Naive B cell (primary cell): ENCODE measurements at regions not wholly inside any gene's neighbourhood (a gene's known extent, or its start where the extent isn't known, plus 50 kb on each side); places are given as distances from the start of the nearest gene placed in this dataset.
"Not testable (repeated sequence)": the region's sequence is repeated elsewhere in the genome, so short reads cannot be mapped to it uniquely, and the experiment has no call there.

Source experiments
- ATAC-seq, 2 donors: fragments of 150-1000 bp; cut with Tn5 transposase; 2 replicates each; pipeline ENCODE4 v1.10.0; 2021; ENCODE audit warnings: low read depth in 2 of 2, mild to moderate bottlenecking in 2 of 2, moderate library complexity in 2 of 2
- DNase-seq: peaks from one replicate; pipeline ENCODE4 v3.0.0; 2022
- H3K27ac Mint-ChIP-seq, 6 donors: one replicate each; pipeline ENCODE4 v1.8.0; 2020 to 2022; ENCODE audit warnings: mild to moderate bottlenecking in 6 of 6, mixed read lengths in 6 of 6, moderate library complexity in 5 of 6, inconsistent platforms in 2 of 6
- H3K27me3 Mint-ChIP-seq, 3 donors: one replicate each; pipeline ENCODE4 v1.8.0; 2021 to 2022; ENCODE audit warnings: mixed read lengths in 3 of 3, mild to moderate bottlenecking in 1 of 3
- H3K36me3 Mint-ChIP-seq, 2 donors: one replicate each; pipeline ENCODE4 v1.8.0; 2020 to 2022; ENCODE audit warnings: mixed read lengths in 2 of 2, inconsistent platforms in 1 of 2, mild to moderate bottlenecking in 1 of 2
- H3K4me1 Mint-ChIP-seq, 3 donors: one replicate each; pipeline ENCODE4 v1.8.0; 2020 to 2022; ENCODE audit warnings: mixed read lengths in 3 of 3, inconsistent platforms in 1 of 3, mild to moderate bottlenecking in 1 of 3, moderate library complexity in 1 of 3
- H3K4me3 Mint-ChIP-seq, 8 donors: one replicate each; pipeline ENCODE4 v1.8.0; 2020 to 2022; ENCODE audit warnings: mild to moderate bottlenecking in 8 of 8, mixed read lengths in 8 of 8, moderate library complexity in 8 of 8, inconsistent platforms in 2 of 8
- H3K9me3 Mint-ChIP-seq, 7 donors: one replicate each; pipeline ENCODE4 v1.8.0; 2020 to 2022; ENCODE audit warnings: mixed read lengths in 7 of 7, mild to moderate bottlenecking in 5 of 7, inconsistent platforms in 2 of 7, moderate library complexity in 1 of 7

DNA sequence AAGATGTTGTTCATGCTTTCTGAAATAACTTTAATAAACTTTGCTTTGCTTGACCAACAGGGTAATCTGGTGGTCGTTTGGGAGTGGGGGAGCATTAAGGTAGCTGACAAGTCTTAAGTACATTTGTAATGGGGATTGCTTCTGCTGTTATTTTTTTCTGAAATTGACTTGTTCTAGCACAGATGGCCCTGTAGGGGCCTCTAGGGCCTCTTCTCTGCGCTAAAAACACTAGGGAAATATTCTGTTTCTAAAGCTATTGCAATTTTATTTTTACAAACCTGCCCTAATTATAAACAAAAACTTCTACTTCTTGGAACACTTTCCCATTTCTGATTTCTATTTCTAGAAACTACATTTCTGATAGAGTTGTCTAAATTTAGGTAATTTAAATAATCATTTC lies 191.3 kb upstream of the KCNJ3 start:
- Mint-ChIP-seq H3K4me1 (no peaks in the 10 kb centered on the region), H3K27me3 (no peaks in the 10 kb centered on the region), H3K9me3 (peaks cover 0 to 6% (median 4%) of the 10 kb centered on the region in 7 donors), H3K27ac (no peak overlapping the region), H3K4me3 (no peak overlapping the region), H3K36me3 (no peaks in the 10 kb centered on the region)
- ATAC-seq (no peak), DNase-seq (no peak)

GRCh38 chr2:154518872-154519271 lies 179.6 kb upstream of the KCNJ3 start:
- Mint-ChIP-seq H3K9me3 (peaks cover 0 to 7% (median 4%) of the 10 kb centered on the region in 7 donors), H3K4me1 (no peaks in the 10 kb centered on the region), H3K27me3 (no peaks in the 10 kb centered on the region), H3K27ac (no peak overlapping the region), H3K36me3 (no peaks in the 10 kb centered on the region), H3K4me3 (no peak overlapping the region)
- DNase-seq (no peak), ATAC-seq (no peak)

DNA sequence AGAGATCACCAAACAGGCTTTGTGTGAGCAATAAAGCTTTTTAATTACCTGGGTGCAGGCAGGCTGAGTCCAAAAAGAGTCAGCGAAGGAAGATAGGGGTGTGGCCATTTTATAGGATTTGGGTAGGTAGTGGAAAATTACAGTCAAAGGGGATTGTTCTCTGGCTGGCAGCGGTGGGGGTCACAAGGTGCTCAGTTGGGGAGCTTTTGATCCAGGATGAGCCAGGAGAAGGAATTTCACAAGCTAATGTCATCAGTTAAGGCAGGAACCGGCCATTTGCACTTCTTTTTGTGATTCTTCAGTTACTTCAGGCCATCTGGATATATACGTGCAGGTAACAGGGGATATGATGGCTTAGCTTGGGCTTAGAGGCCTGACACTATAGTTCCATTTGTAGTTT lies 177.5 kb upstream of the KCNJ3 start:
- not testable (repeated sequence) for H3K27me3 Mint-ChIP-seq, H3K4me3 Mint-ChIP-seq, H3K36me3 Mint-ChIP-seq, DNase-seq, ATAC-seq, H3K4me1 Mint-ChIP-seq
- peak overlapping the region in 1 of 6 donors; percentile 1 for H3K27ac Mint-ChIP-seq
- H3K9me3 Mint-ChIP-seq: peaks cover 0 to 11% (median 3%) of the 10 kb centered on the region in 7 donors

DNA sequence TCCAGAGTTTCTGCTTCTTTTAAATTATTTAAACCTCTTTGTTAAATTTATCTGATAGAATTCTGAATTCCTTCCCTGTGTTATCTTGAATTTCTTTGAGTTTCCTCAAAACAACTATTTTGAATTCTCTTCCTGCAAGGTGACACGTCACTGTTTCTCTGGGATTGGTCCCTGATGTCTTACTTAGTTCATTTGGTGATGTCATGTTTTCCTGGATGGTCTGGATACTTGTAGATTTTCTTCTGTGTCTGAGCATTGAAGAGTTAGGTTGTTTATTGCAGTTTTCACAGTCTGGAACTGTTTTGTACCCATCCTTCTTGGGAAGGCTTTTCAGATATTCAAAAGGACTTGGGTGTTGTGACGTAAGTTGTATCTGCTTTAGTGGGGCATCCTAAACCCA lies 172.3 kb upstream of the KCNJ3 start:
- H3K4me3 Mint-ChIP-seq: no peak overlapping the region
- H3K9me3 Mint-ChIP-seq: peaks cover 0 to 8% (median 2%) of the 10 kb centered on the region in 7 donors
- no peak overlapping the region for H3K27ac Mint-ChIP-seq
- no peak for DNase-seq
- H3K36me3 Mint-ChIP-seq: no peaks in the 10 kb centered on the region
- H3K27me3 Mint-ChIP-seq: no peaks in the 10 kb centered on the region
- no peak for ATAC-seq
- no peaks in the 10 kb centered on the region for H3K4me1 Mint-ChIP-seq

DNA sequence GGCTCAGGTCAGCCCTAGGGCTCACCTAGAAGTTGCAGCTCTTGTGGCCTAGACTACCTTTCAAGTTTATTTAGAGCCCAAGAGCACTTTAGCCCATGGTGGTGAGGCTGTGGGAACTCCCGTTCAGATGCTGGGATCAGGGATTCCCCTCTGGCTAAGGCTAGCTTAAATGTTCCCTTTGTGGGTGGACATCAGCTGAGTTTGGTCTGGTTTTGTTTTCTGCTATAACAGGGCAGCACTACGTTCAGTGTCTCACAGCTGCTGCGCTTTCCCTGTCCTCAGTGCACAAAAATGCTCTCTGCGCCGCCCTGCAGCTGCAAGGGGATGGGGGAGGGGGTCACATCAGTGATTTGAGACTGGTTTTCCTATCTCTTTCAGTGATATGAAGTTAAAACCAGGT lies 170.5 kb upstream of the KCNJ3 start:
- no peak overlapping the region for H3K4me3 Mint-ChIP-seq
- H3K4me1 Mint-ChIP-seq: no peaks in the 10 kb centered on the region
- H3K27ac Mint-ChIP-seq: no peak overlapping the region
- DNase-seq: no peak
- no peaks in the 10 kb centered on the region for H3K27me3 Mint-ChIP-seq
- H3K9me3 Mint-ChIP-seq: peaks cover 0 to 4% (median 2%) of the 10 kb centered on the region in 7 donors
- no peaks in the 10 kb centered on the region for H3K36me3 Mint-ChIP-seq
- no peak for ATAC-seq

GRCh38 chr2:154532004-154532403 lies 166.5 kb upstream of the KCNJ3 start:
- ATAC-seq: no peak

DNA sequence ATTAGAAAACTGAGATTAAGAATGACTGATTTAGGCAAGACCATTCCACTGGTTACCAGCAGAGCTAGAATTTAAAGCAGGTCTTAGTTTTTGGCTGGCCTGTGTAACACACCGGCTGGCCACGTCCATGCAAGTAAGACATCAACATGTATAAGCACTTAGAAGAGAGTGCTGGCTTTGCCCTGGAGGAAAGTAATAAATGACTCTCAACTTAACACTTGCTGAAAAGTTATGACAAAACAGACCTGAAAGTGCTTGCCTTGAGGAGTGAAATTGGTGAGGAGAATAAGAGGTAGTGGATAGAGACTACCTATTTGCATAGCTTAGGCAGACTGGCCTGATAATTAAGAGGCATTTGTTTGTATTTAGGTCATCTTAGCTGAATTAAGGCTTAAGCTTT lies 165.7 kb upstream of the KCNJ3 start:
- Mint-ChIP-seq H3K27me3 (no peaks in the 10 kb centered on the region), H3K4me1 (no peaks in the 10 kb centered on the region), H3K27ac (no peak overlapping the region)

More at GRCh38 chr2:154532004-154532403, 166.5 kb upstream of the KCNJ3 start:
- Mint-ChIP-seq H3K4me1 (no peaks in the 10 kb centered on the region), H3K27me3 (no peaks in the 10 kb centered on the region), H3K4me3 (no peak overlapping the region), H3K9me3 (peaks cover 0 to 12% (median 0%) of the 10 kb centered on the region in 7 donors), H3K36me3 (no peaks in the 10 kb centered on the region), H3K27ac (no peak overlapping the region)
- DNase-seq: no peak

GRCh38 chr2:154533300-154533940 lies 165.1 kb upstream of the KCNJ3 start:
- DNase-seq (no peak), ATAC-seq (no peak)
- Mint-ChIP-seq H3K4me1 (no peaks in the 10 kb centered on the region), H3K4me3 (no peak overlapping the region), H3K36me3 (no peaks in the 10 kb centered on the region), H3K27ac (no peak overlapping the region), H3K27me3 (no peaks in the 10 kb centered on the region), H3K9me3 (peaks cover 0 to 12% (median 0%) of the 10 kb centered on the region in 7 donors)

More for the DNA sequence above, 165.7 kb upstream of the KCNJ3 start:
- Mint-ChIP-seq H3K36me3 (no peaks in the 10 kb centered on the region), H3K4me3 (no peak overlapping the region), H3K9me3 (peaks cover 0 to 12% (median 0%) of the 10 kb centered on the region in 7 donors)
- DNase-seq (no peak), ATAC-seq (no peak)

GRCh38 chr2:154537024-154537423 lies 161.5 kb upstream of the KCNJ3 start:
- H3K27ac Mint-ChIP-seq: no peak overlapping the region
- DNase-seq (no peak), ATAC-seq (no peak)
- no peaks in the 10 kb centered on the region for H3K4me1 Mint-ChIP-seq
- H3K9me3 Mint-ChIP-seq: peaks cover 0 to 12% (median 0%) of the 10 kb centered on the region in 7 donors
- no peaks in the 10 kb centered on the region for H3K27me3 Mint-ChIP-seq
- no peak overlapping the region for H3K4me3 Mint-ChIP-seq
- no peaks in the 10 kb centered on the region for H3K36me3 Mint-ChIP-seq

DNA sequence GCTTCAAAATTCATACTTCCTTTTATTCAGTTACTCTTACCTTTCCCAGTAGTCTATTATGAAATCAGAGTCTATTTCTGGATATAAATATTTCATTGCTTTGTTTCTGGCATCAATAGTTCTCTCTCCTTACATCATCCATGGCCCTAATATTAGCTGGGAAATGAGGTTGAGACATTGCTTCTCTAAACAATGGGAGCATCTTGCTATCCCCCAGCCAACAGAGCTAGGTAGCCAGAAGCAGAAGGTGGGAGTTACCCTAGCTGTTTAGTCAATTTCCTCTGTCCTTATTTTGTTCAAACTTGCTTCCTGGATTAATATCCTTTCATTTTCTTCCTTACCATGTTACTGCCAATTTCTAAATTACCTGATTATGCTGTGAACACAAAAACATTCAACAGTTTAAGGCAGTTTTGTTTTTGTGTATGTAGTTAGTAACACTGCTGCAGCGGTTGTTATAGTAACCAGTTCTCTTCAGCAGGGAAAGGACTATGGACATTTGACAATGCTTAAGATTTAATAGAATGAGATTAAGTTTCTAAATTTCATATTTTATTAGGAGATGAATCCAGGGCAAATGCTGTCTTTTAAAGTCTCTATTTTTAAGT lies 160.5 kb upstream of the KCNJ3 start:
- H3K27me3 Mint-ChIP-seq: no peaks in the 10 kb centered on the region
- no peaks in the 10 kb centered on the region for H3K4me1 Mint-ChIP-seq
- ATAC-seq (no peak), DNase-seq (no peak)
- no peaks in the 10 kb centered on the region for H3K36me3 Mint-ChIP-seq
- H3K4me3 Mint-ChIP-seq: no peak overlapping the region
- peaks cover 0 to 12% (median 0%) of the 10 kb centered on the region in 7 donors for H3K9me3 Mint-ChIP-seq
- no peak overlapping the region for H3K27ac Mint-ChIP-seq

DNA sequence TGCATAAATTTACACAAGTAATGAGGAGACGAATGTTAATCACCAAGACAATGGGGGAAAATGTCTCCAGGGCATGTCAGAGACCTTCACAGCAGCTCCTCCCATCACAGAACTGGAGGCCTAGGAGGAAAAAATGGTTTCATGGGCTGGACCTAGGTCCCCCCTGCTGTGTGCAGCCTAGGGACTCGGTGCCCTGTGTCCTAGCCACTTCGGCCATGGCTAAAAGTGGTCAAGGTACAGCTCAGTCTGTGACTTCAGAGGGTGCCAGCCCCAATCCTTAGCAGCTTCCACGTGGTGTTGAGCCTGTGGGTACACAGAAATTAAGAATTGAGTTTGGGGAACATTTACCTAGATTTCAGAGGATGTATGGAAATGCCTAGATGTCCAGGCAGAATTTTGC lies 152.2 kb upstream of the KCNJ3 start:
- no peak for ATAC-seq
- Mint-ChIP-seq H3K36me3 (no peaks in the 10 kb centered on the region), H3K9me3 (peaks cover 5 to 29% (median 12%) of the 10 kb centered on the region in 7 donors), H3K4me1 (no peaks in the 10 kb centered on the region), H3K4me3 (peak overlapping the region in 1 of 8 donors; percentile 53), H3K27me3 (no peaks in the 10 kb centered on the region), H3K27ac (no peak overlapping the region)
- no peak for DNase-seq

DNA sequence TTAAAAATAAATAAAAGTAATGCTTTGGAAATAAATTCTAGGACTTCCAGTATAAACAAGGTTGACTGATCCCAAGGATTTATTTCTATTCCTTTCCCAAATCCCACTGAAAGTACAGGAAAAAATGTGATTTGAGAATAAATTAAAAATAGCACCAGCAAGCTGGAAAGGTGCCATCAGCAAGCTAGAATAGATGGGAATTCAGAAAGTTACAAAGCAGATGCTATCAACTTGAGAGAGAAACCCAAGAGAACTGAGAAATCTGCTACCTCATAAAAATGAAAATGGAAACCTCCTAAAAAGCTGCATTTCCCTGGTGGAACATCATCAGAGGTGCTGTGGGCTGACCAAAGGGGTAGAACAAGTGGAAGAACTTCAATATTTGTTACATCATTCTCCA lies 148.6 kb upstream of the KCNJ3 start:
- ATAC-seq (no peak), DNase-seq (no peak)
- H3K4me1 Mint-ChIP-seq: no peaks in the 10 kb centered on the region
- H3K36me3 Mint-ChIP-seq: no peaks in the 10 kb centered on the region
- no peaks in the 10 kb centered on the region for H3K27me3 Mint-ChIP-seq
- no peak overlapping the region for H3K27ac Mint-ChIP-seq
- peaks cover 5 to 29% (median 12%) of the 10 kb centered on the region in 7 donors for H3K9me3 Mint-ChIP-seq
- no peak overlapping the region for H3K4me3 Mint-ChIP-seq

DNA sequence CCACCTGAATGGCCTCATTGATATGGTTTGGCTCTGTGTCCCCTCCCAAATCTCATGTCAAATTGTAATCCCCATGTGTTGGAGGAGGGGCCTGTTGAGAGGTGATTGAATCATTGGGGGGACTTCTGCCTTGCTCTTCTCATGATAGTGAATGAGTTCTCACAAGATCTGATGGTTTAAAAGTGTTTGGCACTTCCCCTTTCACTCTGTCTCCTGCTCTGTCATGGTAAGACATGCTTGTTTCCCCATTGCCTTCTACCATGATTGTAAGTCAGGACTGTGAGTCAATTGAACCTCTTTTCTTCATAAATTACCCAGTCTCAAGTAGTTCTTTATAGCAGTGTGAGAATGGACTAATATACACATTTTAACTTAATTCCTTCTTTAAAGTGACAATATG lies 146.8 kb upstream of the KCNJ3 start:
- Mint-ChIP-seq H3K4me1 (no peaks in the 10 kb centered on the region), H3K27me3 (no peaks in the 10 kb centered on the region), H3K27ac (no peak overlapping the region), H3K4me3 (no peak overlapping the region), H3K9me3 (peaks cover 0 to 12% (median 6%) of the 10 kb centered on the region in 7 donors), H3K36me3 (no peaks in the 10 kb centered on the region)
- ATAC-seq (no peak), DNase-seq (no peak)

- no peak overlapping the region for H3K4me3 Mint-ChIP-seq
- no peak for DNase-seq
- H3K27me3 Mint-ChIP-seq: no peaks in the 10 kb centered on the region
- no peak for ATAC-seq
- H3K9me3 Mint-ChIP-seq: peaks cover 0 to 3% (median 0%) of the 10 kb centered on the region in 7 donors
- H3K36me3 Mint-ChIP-seq: no peaks in the 10 kb centered on the region
- no peaks in the 10 kb centered on the region for H3K4me1 Mint-ChIP-seq
- H3K27ac Mint-ChIP-seq: no peak overlapping the region
Measured at GRCh38 chr2:154554046-154554445, 144.4 kb upstream of the KCNJ3 start.
